ENCODE measurements at regions not wholly inside any gene's neighbourhood (a gene's known extent, or its start where the extent isn't known, plus 50 kb on each side); places are given as distances from the start of the nearest gene placed in this dataset.
A peak's percentile ranks its signal among the peaks of the same experiment; 100 is the strongest.

DNA sequence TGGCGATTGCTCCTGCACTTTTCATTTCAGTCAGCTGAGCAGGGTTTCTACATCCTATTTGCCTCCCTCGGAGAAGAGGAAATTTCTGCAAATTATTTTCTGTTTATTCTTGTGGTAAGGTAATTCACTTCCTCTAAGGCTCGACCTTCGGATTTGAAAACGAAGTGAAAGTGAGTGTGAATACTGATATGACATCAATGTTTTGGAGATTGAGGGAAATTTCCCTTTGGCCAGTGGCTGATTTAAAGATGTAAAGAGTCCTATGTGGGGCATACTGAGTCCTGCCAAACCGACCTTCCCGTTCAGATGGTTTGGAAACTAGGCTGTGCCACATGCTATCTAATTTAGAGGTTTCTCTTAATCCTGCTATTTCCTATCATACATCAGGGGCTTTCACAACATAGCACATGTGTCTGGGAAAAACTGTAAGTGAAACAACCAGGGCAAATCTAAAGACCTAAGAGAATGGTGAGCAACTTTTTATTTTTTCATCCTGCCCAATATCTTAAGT, 112.3 kb downstream of the POSTN start:
- intact Hi-C loops (cut with DNase I), result no loop called here
- H3K27ac ChIP-seq (ENCODE audit: low read depth in 2 of 2, low read length in 2 of 2), result no peak overlapping the region
- DNase-seq (no peak), FAIRE-seq (no peak)
- H3K9ac ChIP-seq (ENCODE audit: low read length in 3 of 3), result no peak overlapping the region
- TF ChIP-seq CTCF (IDR thresholded peaks at IDR 0.05; ENCODE audit: borderline replicate concordance, extremely low read depth, insufficient read depth), result no peak
- no peaks in the 10 kb centered on the region for H3K9me3 ChIP-seq (ENCODE audit: control insufficient read depth in 2 of 3, insufficient read depth in 1 of 3, low read length in 3 of 3)
- H3K4me3 ChIP-seq (ENCODE audit: low read length in 3 of 3), result no peak overlapping the region
- H3K27me3 ChIP-seq (ENCODE audit: control insufficient read depth, insufficient read depth, low read length), result no peaks in the 10 kb centered on the region
- H3K4me1 ChIP-seq (ENCODE audit: control insufficient read depth in 2 of 3, insufficient read depth in 2 of 3, low read depth in 1 of 3, low read length in 3 of 3), result no peaks in the 10 kb centered on the region
- H3K36me3 ChIP-seq (ENCODE audit: control insufficient read depth in 2 of 3, insufficient read depth in 3 of 3, low read length in 3 of 3), result no peaks in the 10 kb centered on the region

GRCh38 chr13:37485756-37486155, 112.8 kb downstream of the POSTN start:
- peak in 1 of 5 donors; percentile 24 for DNase-seq
- Histone ChIP-seq H3K27ac (ENCODE audit: low read depth in 2 of 2, low read length in 2 of 2) (no peak overlapping the region), H3K27me3 (ENCODE audit: control insufficient read depth, insufficient read depth, low read length) (no peaks in the 10 kb centered on the region), H3K4me1 (ENCODE audit: control insufficient read depth in 2 of 3, insufficient read depth in 2 of 3, low read depth in 1 of 3, low read length in 3 of 3) (no peaks in the 10 kb centered on the region), H3K9ac (ENCODE audit: low read length in 3 of 3) (no peak overlapping the region), H3K36me3 (ENCODE audit: control insufficient read depth in 2 of 3, insufficient read depth in 3 of 3, low read length in 3 of 3) (no peaks in the 10 kb centered on the region), H3K4me3 (ENCODE audit: low read length in 3 of 3) (no peak overlapping the region), H3K9me3 (ENCODE audit: control insufficient read depth in 2 of 3, insufficient read depth in 1 of 3, low read length in 3 of 3) (no peaks in the 10 kb centered on the region)
- no peak for FAIRE-seq
- no peak for TF ChIP-seq CTCF (IDR thresholded peaks at IDR 0.05; ENCODE audit: borderline replicate concordance, extremely low read depth, insufficient read depth)
- intact Hi-C loops (cut with DNase I), result no loop called here

- Histone ChIP-seq H3K36me3 (ENCODE audit: control insufficient read depth in 2 of 3, insufficient read depth in 3 of 3, low read length in 3 of 3) (no peaks in the 10 kb centered on the region), H3K27me3 (ENCODE audit: control insufficient read depth, insufficient read depth, low read length) (no peaks in the 10 kb centered on the region), H3K4me3 (ENCODE audit: low read length in 3 of 3) (no peak overlapping the region), H3K9me3 (ENCODE audit: control insufficient read depth in 2 of 3, insufficient read depth in 1 of 3, low read length in 3 of 3) (no peaks in the 10 kb centered on the region), H3K9ac (ENCODE audit: low read length in 3 of 3) (no peak overlapping the region), H3K4me1 (ENCODE audit: control insufficient read depth in 2 of 3, insufficient read depth in 2 of 3, low read depth in 1 of 3, low read length in 3 of 3) (no peaks in the 10 kb centered on the region), H3K27ac (ENCODE audit: low read depth in 2 of 2, low read length in 2 of 2) (no peak overlapping the region)
- DNase-seq (no peak), FAIRE-seq (no peak)
- no peak for TF ChIP-seq CTCF (IDR thresholded peaks at IDR 0.05; ENCODE audit: borderline replicate concordance, extremely low read depth, insufficient read depth)
- intact Hi-C loops (cut with DNase I), result no loop called here
These were observed 114.5 kb downstream of the POSTN start for GRCh38 chr13:37484056-37484455.

DNA sequence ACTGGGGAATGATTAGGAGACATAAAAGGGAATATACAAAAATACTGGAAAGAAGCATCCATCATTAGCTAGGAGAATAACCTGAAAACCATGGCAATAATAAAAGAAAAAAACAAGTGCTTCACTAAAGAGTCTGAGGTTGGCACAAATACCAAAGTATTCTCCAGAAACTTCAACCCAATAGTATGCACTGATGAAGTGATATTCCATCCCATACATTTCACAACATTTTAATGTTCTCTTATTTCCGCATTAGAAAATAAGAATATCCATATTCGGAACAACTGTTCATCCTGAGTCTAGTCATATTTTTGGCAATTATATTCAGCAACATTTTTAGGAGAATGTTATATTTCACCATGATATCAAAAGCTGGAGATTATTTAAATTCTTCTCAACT, 116.2 kb downstream of the POSTN start:
- no peak overlapping the region for H3K4me3 ChIP-seq (ENCODE audit: low read length in 3 of 3)

More for the DNA sequence above, 116.2 kb downstream of the POSTN start:
- Histone ChIP-seq H3K27ac (ENCODE audit: low read depth in 2 of 2, low read length in 2 of 2) (no peak overlapping the region), H3K27me3 (ENCODE audit: control insufficient read depth, insufficient read depth, low read length) (no peaks in the 10 kb centered on the region), H3K9me3 (ENCODE audit: control insufficient read depth in 2 of 3, insufficient read depth in 1 of 3, low read length in 3 of 3) (no peaks in the 10 kb centered on the region), H3K36me3 (ENCODE audit: control insufficient read depth in 2 of 3, insufficient read depth in 3 of 3, low read length in 3 of 3) (no peaks in the 10 kb centered on the region), H3K4me1 (ENCODE audit: control insufficient read depth in 2 of 3, insufficient read depth in 2 of 3, low read depth in 1 of 3, low read length in 3 of 3) (no peaks in the 10 kb centered on the region), H3K9ac (ENCODE audit: low read length in 3 of 3) (no peak overlapping the region)
- intact Hi-C loops (cut with DNase I), result no loop called here
- TF ChIP-seq CTCF (IDR thresholded peaks at IDR 0.05; ENCODE audit: borderline replicate concordance, extremely low read depth, insufficient read depth), result no peak
- no peak for FAIRE-seq
- no peak for DNase-seq
